ENCODE measurements at regions not wholly inside any gene's neighbourhood (a gene's known extent, or its start where the extent isn't known, plus 50 kb on each side); places are given as distances from the start of the nearest gene placed in this dataset.
"Not testable (repeated sequence)": the region's sequence is repeated elsewhere in the genome, so short reads cannot be mapped to it uniquely, and the experiment has no call there.

DNA sequence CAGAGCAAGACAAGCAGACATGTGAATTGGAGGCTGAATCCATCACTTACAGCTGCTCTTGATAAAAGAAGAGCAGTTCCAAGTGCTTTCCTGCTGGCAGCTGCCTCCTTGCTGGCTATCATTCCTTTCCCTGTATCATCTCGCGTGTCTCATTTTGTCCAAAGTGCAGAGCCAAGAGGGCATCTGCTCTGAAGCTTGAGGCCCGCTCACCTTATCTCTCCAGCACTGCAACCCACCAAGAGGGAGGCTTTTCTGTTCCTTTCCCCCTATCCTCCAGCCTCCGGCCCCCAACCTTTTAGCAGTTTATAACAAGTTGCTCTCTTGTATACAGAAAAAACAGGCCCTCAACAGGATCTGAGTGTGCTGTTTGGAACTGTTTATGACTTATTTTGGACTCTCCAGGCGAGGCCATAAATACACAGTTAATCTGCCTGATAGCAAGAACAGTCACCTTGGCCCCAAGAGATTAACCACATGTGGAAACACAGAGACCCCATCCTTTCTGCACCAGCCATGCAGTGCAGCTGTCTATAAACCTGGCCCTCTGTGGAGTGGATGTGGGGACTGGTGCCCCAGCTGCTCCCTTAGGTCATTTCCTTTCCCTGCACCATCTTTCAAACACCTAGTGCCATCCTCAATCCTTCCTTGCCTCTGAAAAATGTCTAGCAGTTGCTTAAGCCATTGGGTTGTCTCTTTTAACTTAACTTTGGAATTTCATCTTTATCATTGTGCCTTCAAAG, 172.5 kb upstream of the FERMT1 start:
- TF ChIP-seq, protein P1, sequence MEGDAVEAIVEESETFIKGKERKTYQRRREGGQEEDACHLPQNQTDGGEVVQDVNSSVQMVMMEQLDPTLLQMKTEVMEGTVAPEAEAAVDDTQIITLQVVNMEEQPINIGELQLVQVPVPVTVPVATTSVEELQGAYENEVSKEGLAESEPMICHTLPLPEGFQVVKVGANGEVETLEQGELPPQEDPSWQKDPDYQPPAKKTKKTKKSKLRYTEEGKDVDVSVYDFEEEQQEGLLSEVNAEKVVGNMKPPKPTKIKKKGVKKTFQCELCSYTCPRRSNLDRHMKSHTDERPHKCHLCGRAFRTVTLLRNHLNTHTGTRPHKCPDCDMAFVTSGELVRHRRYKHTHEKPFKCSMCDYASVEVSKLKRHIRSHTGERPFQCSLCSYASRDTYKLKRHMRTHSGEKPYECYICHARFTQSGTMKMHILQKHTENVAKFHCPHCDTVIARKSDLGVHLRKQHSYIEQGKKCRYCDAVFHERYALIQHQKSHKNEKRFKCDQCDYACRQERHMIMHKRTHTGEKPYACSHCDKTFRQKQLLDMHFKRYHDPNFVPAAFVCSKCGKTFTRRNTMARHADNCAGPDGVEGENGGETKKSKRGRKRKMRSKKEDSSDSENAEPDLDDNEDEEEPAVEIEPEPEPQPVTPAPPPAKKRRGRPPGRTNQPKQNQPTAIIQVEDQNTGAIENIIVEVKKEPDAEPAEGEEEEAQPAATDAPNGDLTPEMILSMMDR (IDR thresholded peaks at IDR 0.05), result no peak
- H3K36me3 ChIP-seq, result no peaks in the 10 kb centered on the region
- DNase-seq, result no peak

DNA sequence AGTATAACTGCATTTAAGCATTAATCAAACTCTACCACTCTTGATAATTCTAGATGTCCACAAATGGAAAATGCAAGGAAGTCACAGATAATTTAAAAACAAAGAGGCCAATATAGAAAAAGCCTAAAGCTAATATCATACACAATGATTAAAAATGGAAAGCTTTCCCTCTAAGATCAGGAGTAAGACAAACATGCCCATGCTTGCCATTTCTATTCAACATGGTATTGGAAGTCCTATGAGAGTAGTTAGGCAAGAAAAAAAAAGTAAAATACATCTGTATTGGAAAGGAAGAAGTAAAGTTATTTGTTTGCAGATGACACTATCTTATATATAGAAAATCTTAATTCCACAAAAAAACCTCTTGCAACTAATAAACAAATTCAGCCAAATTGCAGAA, 164.6 kb upstream of the FERMT1 start:
- H3K4me1 ChIP-seq, result no peaks in the 10 kb centered on the region
- no peaks in the 10 kb centered on the region for H3K36me3 ChIP-seq
- no peaks in the 10 kb centered on the region for H3K27me3 ChIP-seq
- no peak for DNase-seq
- H3K27ac ChIP-seq, result no peak overlapping the region
- intact Hi-C loops (cut with DNase I; ENCODE audit: low total_unique reads), result no loop called here
- no peak overlapping the region for H3K4me3 ChIP-seq
- peaks cover 0 to 26% (median 8%) of the 10 kb centered on the region in 3 donors for H3K9me3 ChIP-seq
- TF ChIP-seq, protein P1 (IDR thresholded peaks at IDR 0.05), result no peak

More for the DNA sequence above, 172.5 kb upstream of the FERMT1 start:
- no peaks in the 10 kb centered on the region for H3K9me3 ChIP-seq
- no peaks in the 10 kb centered on the region for H3K4me1 ChIP-seq
- no peak overlapping the region for H3K4me3 ChIP-seq
- no peaks in the 10 kb centered on the region for H3K27me3 ChIP-seq
- intact Hi-C loops (cut with DNase I; ENCODE audit: low total_unique reads), result no loop called here
- no peak overlapping the region for H3K27ac ChIP-seq

DNA sequence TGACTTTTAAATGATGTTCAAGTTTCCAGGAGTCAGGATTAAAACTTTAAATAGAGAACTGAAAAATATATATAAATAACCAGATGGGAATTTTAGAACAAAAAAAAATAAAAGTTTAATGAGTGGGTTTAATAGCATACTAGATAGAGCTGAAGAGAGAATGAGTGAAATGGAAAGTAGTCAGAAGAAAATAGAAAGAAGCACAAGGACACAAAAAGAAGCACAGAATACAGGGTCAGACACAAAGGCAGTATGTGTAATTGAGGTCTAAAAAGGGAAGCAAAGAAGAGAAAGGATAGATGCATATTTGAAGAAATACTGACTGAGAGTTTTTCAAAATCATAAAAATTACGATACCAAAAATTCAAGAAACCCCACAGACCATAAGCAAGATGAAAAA, 159.8 kb upstream of the FERMT1 start:
- no peak for DNase-seq
- intact Hi-C loops (cut with DNase I; ENCODE audit: low total_unique reads), result no loop called here
- Histone ChIP-seq H3K27ac (no peak overlapping the region), H3K27me3 (no peaks in the 10 kb centered on the region), H3K36me3 (no peaks in the 10 kb centered on the region), H3K4me1 (peaks cover 0 to 5% (median 1%) of the 10 kb centered on the region in 4 donors), H3K4me3 (no peak overlapping the region), H3K9me3 (peaks cover 0 to 26% (median 8%) of the 10 kb centered on the region in 3 donors)
- TF ChIP-seq, protein P1 (IDR thresholded peaks at IDR 0.05), result no peak

DNA sequence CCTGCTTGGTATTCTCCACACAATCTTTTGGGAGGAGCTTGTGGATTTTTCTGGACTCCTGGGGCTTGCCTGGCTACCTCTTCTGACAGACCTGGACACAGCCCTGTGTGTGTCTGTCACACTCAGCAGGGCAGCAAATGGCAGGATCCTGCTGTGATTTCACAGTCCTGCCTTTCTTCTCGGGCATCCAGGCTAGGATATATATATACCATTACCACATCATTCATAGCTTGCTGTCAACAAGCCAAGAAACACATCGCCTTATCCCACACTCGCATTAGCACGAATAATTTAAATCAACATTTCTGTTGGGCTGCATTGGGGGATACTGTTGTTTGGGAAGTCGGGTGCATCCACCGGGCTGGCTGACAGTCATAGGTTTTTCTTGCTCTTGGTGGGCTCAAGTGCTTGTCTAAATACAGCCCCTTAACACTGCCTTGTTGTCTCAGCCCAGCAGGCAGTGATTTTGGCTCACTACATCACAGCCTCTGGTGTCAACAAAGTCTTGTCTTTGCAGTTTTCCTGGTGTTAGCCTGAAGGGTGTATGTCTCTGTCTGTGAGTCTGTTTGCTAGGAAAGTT, 154.9 kb upstream of the FERMT1 start:
- TF ChIP-seq, protein P1 (IDR thresholded peaks at IDR 0.05), result no peak
- peaks cover 0 to 10% (median under 1%) of the 10 kb centered on the region in 3 donors for H3K9me3 ChIP-seq
- peaks cover 0 to 39% (median 18%) of the 10 kb centered on the region in 4 donors for H3K4me1 ChIP-seq
- intact Hi-C loops (cut with DNase I; ENCODE audit: low total_unique reads), result no loop called here
- DNase-seq, result no peak
- H3K4me3 ChIP-seq, result no peak overlapping the region
- H3K27ac ChIP-seq, result peak overlapping the region in 1 of 2 donors; percentile 9
- no peaks in the 10 kb centered on the region for H3K36me3 ChIP-seq
- H3K27me3 ChIP-seq, result no peaks in the 10 kb centered on the region

DNA sequence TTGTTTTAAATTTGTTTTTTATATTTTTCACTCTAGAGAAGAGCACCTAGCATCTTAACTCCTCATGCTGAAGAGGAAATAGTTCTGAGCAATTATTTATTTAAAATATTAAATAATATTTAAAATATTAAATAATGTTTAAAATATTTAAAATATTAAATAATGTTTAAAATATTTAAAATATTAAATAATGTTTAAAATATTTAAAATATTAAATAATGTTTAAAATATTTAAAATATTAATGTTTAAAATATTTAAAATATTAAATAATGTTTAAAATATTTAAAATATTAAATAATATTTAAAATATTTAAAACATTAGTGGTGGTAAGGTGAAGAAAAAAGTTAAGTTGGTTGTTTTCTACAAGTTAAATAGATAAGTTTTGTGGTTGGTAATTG, 147.6 kb upstream of the FERMT1 start:
- H3K9me3 ChIP-seq; H3K27ac ChIP-seq; H3K27me3 ChIP-seq; H3K4me3 ChIP-seq; H3K36me3 ChIP-seq; DNase-seq; intact Hi-C loops (cut with DNase I; ENCODE audit: low total_unique reads): not testable (repeated sequence)
- peaks cover 0 to 28% (median 6%) of the 10 kb centered on the region in 4 donors for H3K4me1 ChIP-seq

DNA sequence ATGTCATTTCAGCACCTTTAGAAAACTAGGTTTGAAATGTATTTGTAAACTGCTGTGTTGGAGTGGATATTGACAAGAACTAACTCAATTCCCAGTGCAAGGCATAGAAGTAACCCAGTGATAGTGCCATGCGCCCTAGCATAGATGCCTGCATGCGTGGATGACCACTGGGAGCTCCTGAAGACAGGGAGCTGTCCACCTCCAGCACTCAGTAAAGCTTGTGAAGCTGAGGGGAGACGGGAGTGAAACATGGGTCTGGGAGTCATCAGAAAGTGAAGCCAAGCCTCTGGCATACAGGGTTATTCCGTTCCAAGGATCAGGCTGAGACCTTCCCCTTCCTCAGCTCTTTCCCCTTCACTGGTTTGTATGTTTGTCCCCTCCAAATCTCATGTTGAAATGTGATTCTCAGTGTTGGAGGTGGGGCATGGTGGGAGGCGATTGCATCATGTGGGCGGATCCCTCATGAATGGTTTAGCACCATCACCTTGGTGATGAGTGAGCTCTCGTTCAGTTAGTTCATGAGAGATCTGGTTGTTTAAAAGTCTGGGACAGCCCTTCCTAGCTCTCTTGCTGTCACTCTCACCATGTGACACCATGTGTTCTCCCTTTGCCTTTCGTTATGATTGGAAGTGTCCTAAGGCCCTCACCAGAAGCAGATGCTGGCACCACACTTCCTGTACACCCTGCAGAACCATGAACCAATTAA, 146.5 kb upstream of the FERMT1 start:
- intact Hi-C loops (cut with DNase I; ENCODE audit: low total_unique reads), result loop anchor here (10.0 kb wide), 3 partner anchors 365 to 1015 kb away; partner anchors contain the start of gene BMP2
- H3K27ac ChIP-seq, result no peak overlapping the region
- peaks cover 0 to 23% (median 2%) of the 10 kb centered on the region in 4 donors for H3K4me1 ChIP-seq

More for the DNA sequence above, 146.5 kb upstream of the FERMT1 start:
- Histone ChIP-seq H3K4me3 (no peak overlapping the region), H3K27me3 (no peaks in the 10 kb centered on the region), H3K36me3 (no peaks in the 10 kb centered on the region), H3K9me3 (no peaks in the 10 kb centered on the region)
- TF ChIP-seq, protein P1 (IDR thresholded peaks at IDR 0.05), result no peak
- DNase-seq, result no peak
